WERI-Rb-1 (cell line): ENCODE measurements at regions not wholly inside any gene's neighbourhood (a gene's known extent, or its start where the extent isn't known, plus 50 kb on each side); places are given as distances from the start of the nearest gene placed in this dataset.

Experiments used
- DNase-seq: peaks from one replicate; pipeline ENCODE4 v3.0.0-alpha.2; 2020
- H3K27ac ChIP-seq: fragments of 250-450 bp; sonication (Bioruptor Pico); 2 replicates; pipeline ENCODE4 v1.5.1; 2020; ENCODE audit warnings: mild to moderate bottlenecking, moderate library complexity
- H3K27me3 ChIP-seq: fragments of 250-450 bp; sonication (Bioruptor Pico); 2 replicates; pipeline ENCODE4 v1.5.1; 2021; ENCODE audit warnings: mild to moderate bottlenecking, low read depth, moderate library complexity; ENCODE audit not compliant: insufficient read depth, severe bottlenecking
- H3K36me3 ChIP-seq: fragments of 250-450 bp; sonication (Bioruptor Pico); 2 replicates; pipeline ENCODE4 v1.5.1; 2020; ENCODE audit warnings: mild to moderate bottlenecking, moderate library complexity
- H3K4me3 ChIP-seq: 2 replicates; pipeline ENCODE4 v1.5.1; 2011; ENCODE audit warnings: low read depth, mild to moderate bottlenecking, control low read depth, low read length
- H3K9me3 ChIP-seq: fragments of 250-450 bp; sonication (Bioruptor Pico); 2 replicates; pipeline ENCODE4 v1.5.1; 2021; ENCODE audit warnings: mild to moderate bottlenecking, moderate library complexity; ENCODE audit not compliant: severe bottlenecking
- CTCF ChIP-seq: IDR thresholded peaks from 2 replicates; pipeline ENCODE4 v1.5.1; 2011; ENCODE audit warnings: low read depth, mild to moderate bottlenecking, control low read depth, inconsistent platforms, low read length

GRCh38 chr18:40061086-40061485 is 1893.9 kb upstream of the PIK3C3 start:
- no peak for TF ChIP-seq CTCF
- H3K27me3 ChIP-seq, result no peaks in the 10 kb centered on the region
- DNase-seq, result no peak
- no peaks in the 10 kb centered on the region for H3K9me3 ChIP-seq
- H3K36me3 ChIP-seq, result no peaks in the 10 kb centered on the region
- no peak overlapping the region for H3K4me3 ChIP-seq
- H3K27ac ChIP-seq, result no peak overlapping the region

- no peak for TF ChIP-seq CTCF
- Histone ChIP-seq H3K36me3 (no peaks in the 10 kb centered on the region), H3K4me3 (no peak overlapping the region), H3K27me3 (no peaks in the 10 kb centered on the region), H3K27ac (no peak overlapping the region), H3K9me3 (no peaks in the 10 kb centered on the region)
- DNase-seq, result no peak
Observed at GRCh38 chr18:40060562-40060961, 1894.5 kb upstream of the PIK3C3 start.

GRCh38 chr18:40058811-40059570 is 1896.0 kb upstream of the PIK3C3 start:
- Histone ChIP-seq H3K27ac (no peak overlapping the region), H3K9me3 (no peaks in the 10 kb centered on the region), H3K27me3 (no peaks in the 10 kb centered on the region), H3K4me3 (no peak overlapping the region), H3K36me3 (no peaks in the 10 kb centered on the region)
- no peak for DNase-seq
- TF ChIP-seq CTCF, result no peak

- Histone ChIP-seq H3K27ac (no peak overlapping the region), H3K36me3 (no peaks in the 10 kb centered on the region), H3K4me3 (no peak overlapping the region), H3K9me3 (no peaks in the 10 kb centered on the region), H3K27me3 (no peaks in the 10 kb centered on the region)
- no peak for DNase-seq
- no peak for TF ChIP-seq CTCF
Observed at GRCh38 chr18:40056079-40056692, 1898.8 kb upstream of the PIK3C3 start.

GRCh38 chr18:40055262-40055661 is 1899.8 kb upstream of the PIK3C3 start:
- no peaks in the 10 kb centered on the region for H3K36me3 ChIP-seq

More at GRCh38 chr18:40055262-40055661, 1899.8 kb upstream of the PIK3C3 start:
- Histone ChIP-seq H3K9me3 (no peaks in the 10 kb centered on the region), H3K27ac (no peak overlapping the region), H3K4me3 (no peak overlapping the region), H3K27me3 (no peaks in the 10 kb centered on the region)
- DNase-seq, result no peak
- no peak for TF ChIP-seq CTCF
